ENCODE measurements at regions not wholly inside any gene's neighbourhood (a gene's known extent, or its start where the extent isn't known, plus 50 kb on each side); places are given as distances from the start of the nearest gene placed in this dataset.

DNA sequence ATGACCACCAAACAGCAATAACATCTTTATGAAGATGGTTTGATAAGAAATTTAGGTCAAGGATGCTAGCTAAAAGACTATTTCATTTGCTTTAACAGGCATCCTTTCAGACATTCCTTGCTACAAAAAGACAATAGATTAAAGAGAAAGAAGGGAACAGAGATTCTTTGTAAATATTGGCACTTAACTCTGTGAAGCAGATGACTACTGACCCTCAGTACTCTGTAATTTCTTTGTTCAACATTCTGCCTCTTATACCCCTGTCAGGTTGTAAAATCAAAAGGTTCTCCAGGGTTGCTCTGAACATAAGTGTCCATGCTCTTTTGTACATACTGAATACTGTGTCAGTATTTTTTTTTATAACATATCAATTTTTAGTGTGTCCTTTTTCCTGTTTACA, 610.6 kb upstream of the GRAMD2B start:
- Histone ChIP-seq H3K9me3 (no peaks in the 10 kb centered on the region), H3K4me3 (no peak overlapping the region), H3K27ac (no peak overlapping the region), H3K4me1 (no peaks in the 10 kb centered on the region), H3K4me2 (no peak overlapping the region)
- TF ChIP-seq EHMT2 (IDR thresholded peaks at IDR 0.05; ENCODE audit: low read depth) (no peak), RFX5 (IDR thresholded peaks at IDR 0.05) (no peak), FOXS1 (CRISPR knock-in tag; IDR thresholded peaks at IDR 0.05) (no peak), RNF2 (IDR thresholded peaks at IDR 0.05; ENCODE audit: borderline replicate concordance, low read depth) (no peak)
- TF ChIP-seq, protein P1, sequence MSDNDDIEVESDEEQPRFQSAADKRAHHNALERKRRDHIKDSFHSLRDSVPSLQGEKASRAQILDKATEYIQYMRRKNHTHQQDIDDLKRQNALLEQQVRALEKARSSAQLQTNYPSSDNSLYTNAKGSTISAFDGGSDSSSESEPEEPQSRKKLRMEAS (IDR thresholded peaks at IDR 0.05) = no peak
- TF ChIP-seq, protein P2, sequence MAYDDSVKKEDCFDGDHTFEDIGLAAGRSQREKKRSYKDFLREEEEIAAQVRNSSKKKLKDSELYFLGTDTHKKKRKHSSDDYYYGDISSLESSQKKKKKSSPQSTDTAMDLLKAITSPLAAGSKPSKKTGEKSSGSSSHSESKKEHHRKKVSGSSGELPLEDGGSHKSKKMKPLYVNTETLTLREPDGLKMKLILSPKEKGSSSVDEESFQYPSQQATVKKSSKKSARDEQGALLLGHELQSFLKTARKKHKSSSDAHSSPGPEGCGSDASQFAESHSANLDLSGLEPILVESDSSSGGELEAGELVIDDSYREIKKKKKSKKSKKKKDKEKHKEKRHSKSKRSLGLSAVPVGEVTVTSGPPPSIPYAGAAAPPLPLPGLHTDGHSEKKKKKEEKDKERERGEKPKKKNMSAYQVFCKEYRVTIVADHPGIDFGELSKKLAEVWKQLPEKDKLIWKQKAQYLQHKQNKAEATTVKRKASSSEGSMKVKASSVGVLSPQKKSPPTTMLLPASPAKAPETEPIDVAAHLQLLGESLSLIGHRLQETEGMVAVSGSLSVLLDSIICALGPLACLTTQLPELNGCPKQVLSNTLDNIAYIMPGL (CRISPR knock-in tag; IDR thresholded peaks at IDR 0.05; ENCODE audit: borderline replicate concordance) = no peak
- TF ChIP-seq, protein P3, sequence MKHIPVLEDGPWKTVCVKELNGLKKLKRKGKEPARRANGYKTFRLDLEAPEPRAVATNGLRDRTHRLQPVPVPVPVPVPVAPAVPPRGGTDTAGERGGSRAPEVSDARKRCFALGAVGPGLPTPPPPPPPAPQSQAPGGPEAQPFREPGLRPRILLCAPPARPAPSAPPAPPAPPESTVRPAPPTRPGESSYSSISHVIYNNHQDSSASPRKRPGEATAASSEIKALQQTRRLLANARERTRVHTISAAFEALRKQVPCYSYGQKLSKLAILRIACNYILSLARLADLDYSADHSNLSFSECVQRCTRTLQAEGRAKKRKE (CRISPR knock-in tag; IDR thresholded peaks at IDR 0.05; ENCODE audit: low read depth) = no peak
- POLR2A ChIA-PET = no interaction called here
- no peak for FAIRE-seq
- CTCF ChIA-PET = interaction anchor here (1.4 kb wide), 1 partner anchor 11 kb away, joined by 3 read pairs; no protein-coding TSS in a partner anchor
- ATAC-seq = no peak
- no peak for DNase-seq (ENCODE audit: low read depth in 1 of 2, low spot score in 1 of 2)

DNA sequence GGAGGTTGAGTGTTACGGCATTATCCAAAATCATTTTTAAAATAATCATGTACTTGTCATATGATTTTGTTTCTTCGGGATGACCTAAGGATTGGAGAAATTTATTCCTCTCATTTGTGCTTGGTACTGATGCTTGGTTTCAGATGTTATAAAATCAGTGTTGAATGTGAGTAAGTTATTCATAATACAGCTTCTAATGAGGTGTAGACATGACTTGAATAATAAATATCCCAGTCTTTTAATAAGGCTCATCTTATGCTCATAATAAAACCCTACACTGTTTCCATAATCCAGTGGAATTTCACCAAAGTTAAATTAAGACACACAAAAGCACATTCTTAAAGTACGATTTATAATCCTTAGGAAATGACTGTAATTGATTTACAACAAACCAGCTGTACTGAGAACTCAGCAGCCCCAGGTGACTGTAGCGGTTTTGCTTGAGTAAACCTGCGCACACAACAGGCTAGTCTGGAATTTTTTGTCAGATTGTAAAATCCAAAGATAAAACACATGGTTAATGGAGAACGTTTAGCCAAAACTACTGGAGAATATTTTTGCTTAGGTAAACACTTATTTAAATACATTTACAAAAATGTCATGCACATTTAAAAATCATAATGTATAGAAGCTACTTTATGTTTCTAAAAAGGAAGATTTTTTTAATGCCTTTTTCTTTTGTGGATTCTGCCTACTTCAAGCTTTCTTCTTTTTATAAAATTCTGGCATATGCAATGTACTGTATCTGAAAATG, 609.8 kb upstream of the GRAMD2B start:
- CTCF ChIA-PET = interaction anchor here (1.4 to 1.7 kb wide), 2 partner anchors 10 to 22 kb away, joined by 3 read pairs; no protein-coding TSS in a partner anchor
- Histone ChIP-seq H3K4me2 (no peak overlapping the region), H3K9me3 (no peaks in the 10 kb centered on the region), H3K4me3 (no peak overlapping the region), H3K4me1 (no peaks in the 10 kb centered on the region), H3K27ac (no peak overlapping the region)
- no peak for FAIRE-seq
- ATAC-seq = no peak
- POLR2A ChIA-PET = no interaction called here
- DNase-seq (ENCODE audit: low read depth in 1 of 2, low spot score in 1 of 2) = no peak
- TF ChIP-seq ZSCAN20 (CRISPR knock-in tag; IDR thresholded peaks at IDR 0.05) = no peak
- no peak for TF ChIP-seq NPAS2 (CRISPR knock-in tag; IDR thresholded peaks at IDR 0.05; ENCODE audit: borderline replicate concordance)
- TF ChIP-seq CBX2 (IDR thresholded peaks at IDR 0.05; ENCODE audit: borderline replicate concordance, low read depth) = no peak
- TF ChIP-seq KDM1A (IDR thresholded peaks at IDR 0.05; ENCODE audit: low read depth) = no peak
- TF ChIP-seq SREBF2 (IDR thresholded peaks at IDR 0.05) = no peak
- TF ChIP-seq NR3C1 (IDR thresholded peaks at IDR 0.05) = no peak
- TF ChIP-seq EHF (CRISPR knock-in tag; IDR thresholded peaks at IDR 0.05) = no peak
- peak; percentile 24 for TF ChIP-seq MAFK (IDR thresholded peaks at IDR 0.05; ENCODE audit: partially characterized antibody)
- TF ChIP-seq HEYL (CRISPR knock-in tag; IDR thresholded peaks at IDR 0.05) = no peak
- WGBS (ENCODE audit: missing lambda C conversion rate) = 37% methylated on average over 6 of the region's 6 CpGs

DNA sequence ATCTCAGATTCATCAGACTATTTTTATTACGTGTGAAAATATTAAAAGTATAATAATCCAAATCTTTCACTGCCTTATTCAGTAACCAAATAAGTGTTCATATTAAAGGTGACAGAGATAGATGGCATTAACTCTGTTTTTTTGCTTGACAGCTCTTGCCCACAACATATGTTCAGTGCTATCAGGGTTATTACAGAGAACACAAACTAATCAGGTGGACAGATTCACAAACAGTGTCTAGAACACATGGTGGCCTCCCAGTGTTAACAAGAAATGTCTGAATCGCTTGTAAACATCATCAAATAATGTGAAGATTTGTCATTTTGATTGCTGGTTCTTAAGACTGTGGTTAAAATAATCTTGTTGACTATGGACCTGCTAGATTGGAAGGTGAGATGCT, 609.1 kb upstream of the GRAMD2B start:
- DNase-seq (ENCODE audit: low read depth in 1 of 2, low spot score in 1 of 2) (no peak), FAIRE-seq (no peak), ATAC-seq (no peak)
- H3K9me3 ChIP-seq = no peaks in the 10 kb centered on the region
- TF ChIP-seq, protein P3 (CRISPR knock-in tag; IDR thresholded peaks at IDR 0.05; ENCODE audit: low read depth) = no peak
- no peak for TF ChIP-seq MYC (IDR thresholded peaks at IDR 0.05; ENCODE audit: borderline replicate concordance, low read length)
- no peak for TF ChIP-seq NPAS2 (CRISPR knock-in tag; IDR thresholded peaks at IDR 0.05; ENCODE audit: borderline replicate concordance)
- no peak for TF ChIP-seq NR3C1 (IDR thresholded peaks at IDR 0.05)
- TF ChIP-seq, protein P4, sequence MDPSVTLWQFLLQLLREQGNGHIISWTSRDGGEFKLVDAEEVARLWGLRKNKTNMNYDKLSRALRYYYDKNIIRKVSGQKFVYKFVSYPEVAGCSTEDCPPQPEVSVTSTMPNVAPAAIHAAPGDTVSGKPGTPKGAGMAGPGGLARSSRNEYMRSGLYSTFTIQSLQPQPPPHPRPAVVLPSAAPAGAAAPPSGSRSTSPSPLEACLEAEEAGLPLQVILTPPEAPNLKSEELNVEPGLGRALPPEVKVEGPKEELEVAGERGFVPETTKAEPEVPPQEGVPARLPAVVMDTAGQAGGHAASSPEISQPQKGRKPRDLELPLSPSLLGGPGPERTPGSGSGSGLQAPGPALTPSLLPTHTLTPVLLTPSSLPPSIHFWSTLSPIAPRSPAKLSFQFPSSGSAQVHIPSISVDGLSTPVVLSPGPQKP (IDR thresholded peaks at IDR 0.05; ENCODE audit: low read depth, low read length) = no peak
- TF ChIP-seq EHMT2 (IDR thresholded peaks at IDR 0.05; ENCODE audit: low read depth) = no peak
- no peak for TF ChIP-seq RAD21 (conservative IDR thresholded peaks at IDR 0.05 in 1 of 2, IDR thresholded peaks at IDR 0.05 in 1 of 2)
- TF ChIP-seq HEYL (CRISPR knock-in tag; IDR thresholded peaks at IDR 0.05) = no peak
- no peak for TF ChIP-seq TFCP2L1 (CRISPR knock-in tag; IDR thresholded peaks at IDR 0.05)
- TF ChIP-seq, protein P5, sequence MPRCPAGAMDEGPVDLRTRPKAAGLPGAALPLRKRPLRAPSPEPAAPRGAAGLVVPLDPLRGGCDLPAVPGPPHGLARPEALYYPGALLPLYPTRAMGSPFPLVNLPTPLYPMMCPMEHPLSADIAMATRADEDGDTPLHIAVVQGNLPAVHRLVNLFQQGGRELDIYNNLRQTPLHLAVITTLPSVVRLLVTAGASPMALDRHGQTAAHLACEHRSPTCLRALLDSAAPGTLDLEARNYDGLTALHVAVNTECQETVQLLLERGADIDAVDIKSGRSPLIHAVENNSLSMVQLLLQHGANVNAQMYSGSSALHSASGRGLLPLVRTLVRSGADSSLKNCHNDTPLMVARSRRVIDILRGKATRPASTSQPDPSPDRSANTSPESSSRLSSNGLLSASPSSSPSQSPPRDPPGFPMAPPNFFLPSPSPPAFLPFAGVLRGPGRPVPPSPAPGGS (IDR thresholded peaks at IDR 0.05) = no peak
- no peak for TF ChIP-seq RCOR1 (IDR thresholded peaks at IDR 0.05; ENCODE audit: low read depth, low read length)
- no peak for TF ChIP-seq PHF8 (IDR thresholded peaks at IDR 0.05; ENCODE audit: borderline replicate concordance, low read depth)
- CTCF ChIA-PET = interaction anchor here (1.4 to 1.7 kb wide), 2 partner anchors 9 to 21 kb away, joined by 3 read pairs; no protein-coding TSS in a partner anchor
- H3K4me1 ChIP-seq = no peaks in the 10 kb centered on the region
- WGBS (ENCODE audit: missing lambda C conversion rate) = 21% methylated on average over 2 of the region's 2 CpGs
- H3K4me2 ChIP-seq = no peak overlapping the region
- H3K27ac ChIP-seq = no peak overlapping the region
- POLR2A ChIA-PET = no interaction called here
- no peak overlapping the region for H3K4me3 ChIP-seq
